HepG2 (cell line): ENCODE measurements at regions not wholly inside any gene's neighbourhood (a gene's known extent, or its start where the extent isn't known, plus 50 kb on each side); places are given as distances from the start of the nearest gene placed in this dataset.
A peak's percentile ranks its signal among the peaks of the same experiment; 100 is the strongest.

Experiments
- ATAC-seq: fragments of 200-7000 bp; cut with Tn5 transposase; 3 replicates; pipeline ENCODE4 v1.9.1; 2020; ENCODE audit warnings: mild to moderate bottlenecking, moderate library complexity
- BruUV-seq: library from RNA; stranded (reverse); fragments of 400-500 nt; replicated peaks from 2 replicates; lab custom pipeline; 2021; lab: Mats Ljungman, UMichigan
- CTCF ChIA-PET: fragments of 300-600 bp; formaldehyde crosslinking; extraction: SDS; loops from one replicate; lab custom pipeline; 2021; ENCODE audit warnings: low total read pairs, inconsistent platforms, low intra/inter-chr PET ratio; lab: Yijun Ruan, JAX
- POLR2A ChIA-PET: fragments of 350-600 bp; sonication (Branson Sonifier 250); formaldehyde crosslinking; loops from one replicate; lab custom pipeline; 2020; ENCODE audit warnings: antibody characterized with exemption, inconsistent platforms; lab: Yijun Ruan, JAX
- DNase-seq: peaks from one replicate; pipeline ENCODE4 v3.0.0-alpha.2; 2015; ENCODE audit warnings: low spot score
- FAIRE-seq: peaks from 3 replicates; lab custom pipeline; 2011; peaks lifted over from hg19 to GRCh38; lab: Jason Lieb, UNC
- H2AFZ ChIP-seq: one replicate; pipeline ENCODE4 v1.6.1; 2011; ENCODE audit warnings: low read length, inconsistent platforms
- H3K27ac ChIP-seq: fragments of 300-600 bp; 3 replicates; pipeline ENCODE4 v1.8.0; 2011; ENCODE audit warnings: mixed run types, mild to moderate bottlenecking, mixed read lengths, low read length, inconsistent platforms; ENCODE audit not compliant: insufficient read depth; ENCODE audit errors: extremely low read length
- H3K27me3 ChIP-seq, 2 experiments: fragments of 200-600 bp in 1 of 2; 2 replicates in 1 of 2; 3 replicates in 1 of 2; pipeline versions ENCODE4 v1.6.0 to v1.8.0; 2011; ENCODE audit warnings: low read length in 2 of 2, mild to moderate bottlenecking in 2 of 2, moderate library complexity in 2 of 2, inconsistent platforms in 1 of 2; ENCODE audit not compliant: insufficient read depth in 2 of 2, control insufficient read depth in 1 of 2
- H3K36me3 ChIP-seq, 2 experiments: fragments of 200-600 bp in 1 of 2; replicated peaks in 1 of 2; 2 replicates in 1 of 2; 3 replicates in 1 of 2; pipeline versions ENCODE4 v1.5.1 to v1.8.0; 2011; ENCODE audit warnings: low read length in 2 of 2, inconsistent platforms in 1 of 2; ENCODE audit not compliant: insufficient read depth in 2 of 2, control insufficient read depth in 1 of 2
- H3K4me1 ChIP-seq: 2 replicates; pipeline ENCODE4 v1.5.1; 2012; ENCODE audit warnings: low read length, inconsistent platforms; ENCODE audit not compliant: insufficient read depth
- H3K4me2 ChIP-seq: 2 replicates; pipeline ENCODE4 v1.6.0; 2011; ENCODE audit warnings: low read depth, low read length, inconsistent platforms
- H3K4me3 ChIP-seq, 3 experiments: fragments of 200-600 bp in 1 of 3; sonication (generic), shearing (Covaris generic) in 1 of 3; replicated peaks in 1 of 3; 2 replicates each; pipeline ENCODE4 v1.5.1; 2011 to 2016; ENCODE audit warnings: low read length in 3 of 3, inconsistent platforms in 2 of 3, low read depth in 2 of 3, mild to moderate bottlenecking in 2 of 3, control low read depth in 1 of 3, mixed read lengths in 1 of 3; ENCODE audit not compliant: insufficient read depth in 1 of 3
- H3K79me2 ChIP-seq: one replicate; pipeline ENCODE4 v1.6.1; 2011; ENCODE audit warnings: low read length, inconsistent platforms; ENCODE audit not compliant: insufficient read depth
- H3K9ac ChIP-seq: 2 replicates; pipeline ENCODE4 v1.6.0; 2011; ENCODE audit warnings: mild to moderate bottlenecking, low read depth, low read length, inconsistent platforms; ENCODE audit not compliant: insufficient read depth
- H3K9me3 ChIP-seq: 2 replicates; pipeline ENCODE4 v1.5.1; 2012; ENCODE audit warnings: mild to moderate bottlenecking, low read length
- H4K20me1 ChIP-seq: 2 replicates; pipeline ENCODE4 v1.6.0; 2011; ENCODE audit warnings: inconsistent platforms, mild to moderate bottlenecking, low read length, moderate library complexity; ENCODE audit not compliant: insufficient read depth
- BCL3 ChIP-seq: sonication (generic); formaldehyde crosslinking; IDR thresholded peaks from 2 replicates; pipeline ENCODE4 v1.5.1; 2020; ENCODE audit warnings: mild to moderate bottlenecking, missing genetic modification reagents, moderate library complexity
- CREB3 ChIP-seq: sonication (generic); formaldehyde crosslinking; IDR thresholded peaks from 2 replicates; pipeline ENCODE4 v1.5.0; 2020; ENCODE audit warnings: missing genetic modification reagents
- FUBP1 ChIP-seq: sonication (generic); formaldehyde crosslinking; IDR thresholded peaks from 2 replicates; pipeline ENCODE4 v1.5.1; 2020; ENCODE audit warnings: missing genetic modification reagents, mild to moderate bottlenecking, borderline replicate concordance
- MAFG ChIP-seq: sonication (generic); formaldehyde crosslinking; IDR thresholded peaks from 2 replicates; pipeline ENCODE4 v1.5.1; 2020; ENCODE audit warnings: mild to moderate bottlenecking, missing genetic modification reagents
- MED8 ChIP-seq: sonication (generic); formaldehyde crosslinking; IDR thresholded peaks from 2 replicates; pipeline ENCODE4 v1.8.1; 2023; ENCODE audit warnings: mild to moderate bottlenecking, missing genetic modification reagents; ENCODE audit not compliant: insufficient replicate concordance
- PCBP2 ChIP-seq: fragments of 200-400 bp; formaldehyde crosslinking; optimal IDR thresholded peaks from 2 replicates; pipeline ENCODE3; 2018; ENCODE audit warnings: low read length, low read depth; ENCODE audit not compliant: poor library complexity, severe bottlenecking
- PHF21A ChIP-seq: sonication (generic); formaldehyde crosslinking; IDR thresholded peaks from 2 replicates; pipeline ENCODE4 v1.5.0; 2020; ENCODE audit warnings: mild to moderate bottlenecking, missing genetic modification reagents
- SOX13 ChIP-seq, 3 experiments: fragments of 450-650 bp in 1 of 3; sonication (generic) in 1 of 3; formaldehyde crosslinking in 1 of 3; IDR thresholded peaks in 2 of 3; conservative IDR thresholded peaks in 1 of 3; 2 replicates each; pipeline versions ENCODE4 v1.5.0 to v1.6.1; 2016 to 2020; ENCODE audit warnings: antibody characterized with exemption in 1 of 3, mild to moderate bottlenecking in 1 of 3, missing compliant biosample characterization in 1 of 3, missing genetic modification reagents in 1 of 3, moderate library complexity in 1 of 3
- TGIF2 ChIP-seq: IDR thresholded peaks from 2 replicates; pipeline ENCODE4 v1.6.1; 2016; ENCODE audit warnings: control low read depth, missing compliant biosample characterization
- U2AF2 ChIP-seq: fragments of 200-400 bp; formaldehyde crosslinking; IDR thresholded peaks from 2 replicates; pipeline ENCODE4 v1.6.1; 2017; ENCODE audit warnings: low read depth, mild to moderate bottlenecking, low read length
- ZNF160 ChIP-seq: sonication (generic); formaldehyde crosslinking; IDR thresholded peaks from 2 replicates; pipeline ENCODE4 v1.8.0; 2022; ENCODE audit warnings: mild to moderate bottlenecking, inconsistent platforms, missing genetic modification reagents
- ZNF350 ChIP-seq: sonication (generic); formaldehyde crosslinking; IDR thresholded peaks from 2 replicates; pipeline ENCODE4 v1.4.0; 2020; ENCODE audit warnings: mild to moderate bottlenecking, low read depth, missing genetic modification reagents, borderline replicate concordance
- ZNF781 ChIP-seq: sonication (generic); formaldehyde crosslinking; IDR thresholded peaks from 2 replicates; pipeline ENCODE4 v1.5.1; 2020; ENCODE audit warnings: borderline replicate concordance, mild to moderate bottlenecking, missing genetic modification reagents; ENCODE audit errors: not compliant biosample characterization
- ZNF788 ChIP-seq: sonication (generic); formaldehyde crosslinking; IDR thresholded peaks from 2 replicates; pipeline ENCODE4 v1.5.0; 2020; ENCODE audit warnings: mild to moderate bottlenecking, missing genetic modification reagents, borderline replicate concordance
- WGBS: methylation state at CpG from one replicate; pipeline ENCODE4 v1.1.6; 2017; ENCODE audit warnings: low lambda C conversion rate; 5-methylcytosine and 5-hydroxymethylcytosine counted together
- in situ Hi-C: cut with HindIII; loops from 2 replicates; pipeline ENCODE4 v1.10.0; 2017; ENCODE audit warnings: low pct_unique_long_range_greater_than_20kb; ENCODE audit not compliant: extremely low pct_ligation_motif_present
- intact Hi-C: fragments of 100-400 bp; cut with micrococcal nuclease; formaldehyde crosslinking; loops from one replicate; pipeline ENCODE4 v1.10.0; 2022; ENCODE audit not compliant: unreplicated experiment

- H3K9me3 ChIP-seq = no peaks in the 10 kb centered on the region
- H4K20me1 ChIP-seq = no peaks in the 10 kb centered on the region
- FAIRE-seq (no peak), DNase-seq (peak; percentile 1)
- no peaks in the 10 kb centered on the region for H3K36me3 ChIP-seq
- in situ Hi-C loops (no loop called here), intact Hi-C loops (no loop called here)
- no peak overlapping the region for H3K9ac ChIP-seq
- no peak overlapping the region for H3K4me2 ChIP-seq
- H3K27ac ChIP-seq = no peak overlapping the region
- CTCF ChIA-PET = no interaction called here
- no TSS peak for BruUV-seq
- 14% methylated on average over 1 of the region's 1 CpG for WGBS
- H3K79me2 ChIP-seq = no peaks in the 10 kb centered on the region
- no peak overlapping the region for H2AFZ ChIP-seq
- peaks cover 33% of the 10 kb centered on the region for H3K4me1 ChIP-seq
- no peak for TF ChIP-seq TGIF2 (CRISPR knock-in tag)
- TF ChIP-seq SOX13 (IDR thresholded peaks at IDR 0.05) = no peak
- peak in 1 of 2 experiments; percentile 40; a peak in 1 of 4 replicates for TF ChIP-seq SOX13 (CRISPR knock-in tag; conservative IDR thresholded peaks at IDR 0.05 in 1 of 2, IDR thresholded peaks at IDR 0.05 in 1 of 2)
- TF ChIP-seq, all 625 proteins: peak for 1
- no peak; the same call in 1 of the 3 replicates for ATAC-seq
- Histone ChIP-seq H3K27me3 (no peaks in the 10 kb centered on the region), H3K4me3 (no peak overlapping the region)
- POLR2A ChIA-PET = no interaction called here
Observed at GRCh38 chr4:124097447-124097846, 615.1 kb downstream of the ANKRD50 start.

GRCh38 chr4:124104101-124104500 is 608.4 kb downstream of the ANKRD50 start:
- no peak overlapping the region for H3K4me2 ChIP-seq
- H3K4me3 ChIP-seq = no peak overlapping the region
- ChIA-PET POLR2A (no interaction called here), CTCF (no interaction called here)
- WGBS = 71% methylated on average over 3 of the region's 3 CpGs
- no peaks in the 10 kb centered on the region for H3K27me3 ChIP-seq
- no peaks in the 10 kb centered on the region for H4K20me1 ChIP-seq
- H3K79me2 ChIP-seq = no peaks in the 10 kb centered on the region
- H3K27ac ChIP-seq = no peak overlapping the region
- FAIRE-seq = no peak
- BruUV-seq = no TSS peak
- no peak overlapping the region for H3K9ac ChIP-seq
- no peak; the same call in 2 of the 3 replicates for ATAC-seq
- intact Hi-C loops (loop anchor here (5.0 kb wide), 1 partner anchor 158 kb away; no protein-coding TSS in a partner anchor), in situ Hi-C loops (loop anchor here (25.0 kb wide), 3 partner anchors 542 to 1342 kb away; partner anchors contain the start of gene SPRY1)
- H3K4me1 ChIP-seq = no peaks in the 10 kb centered on the region
- peaks cover 6% of the 10 kb centered on the region; the same call in 1 of the 2 replicates for H3K9me3 ChIP-seq
- no peaks in the 10 kb centered on the region for H3K36me3 ChIP-seq
- no peak for DNase-seq
- no peak overlapping the region for H2AFZ ChIP-seq
- TF ChIP-seq ZNF160 (CRISPR knock-in tag) = no peak
- TF ChIP-seq MED8 (CRISPR knock-in tag) = no peak
- TF ChIP-seq PHF21A (CRISPR knock-in tag) = no peak
- no peak for TF ChIP-seq PCBP2
- TF ChIP-seq U2AF2 = no peak
- no peak for TF ChIP-seq CREB3
- TF ChIP-seq FUBP1 (CRISPR knock-in tag) = no peak
- TF ChIP-seq MAFG (CRISPR knock-in tag) = no peak
- no peak for TF ChIP-seq ZNF781 (CRISPR knock-in tag)
- no peak for TF ChIP-seq ZNF350 (CRISPR knock-in tag)
- no peak for TF ChIP-seq BCL3 (CRISPR knock-in tag)
- no peak for TF ChIP-seq ZNF788 (CRISPR knock-in tag)
